ENCODE measurements at regions not wholly inside any gene's neighbourhood (a gene's known extent, or its start where the extent isn't known, plus 50 kb on each side); places are given as distances from the start of the nearest gene placed in this dataset.

- no peak overlapping the region for H2AFZ ChIP-seq (ENCODE audit: insufficient read depth, low read depth, low read length, poor library complexity, severe bottlenecking)
- no CpG with 5 or more reads among the region's 4 CpGs for WGBS (ENCODE audit: insufficient coverage)
- H3K4me1 ChIP-seq (ENCODE audit: control insufficient read depth in 1 of 2, insufficient read depth in 2 of 2, low read length in 2 of 2) = no peaks in the 10 kb centered on the region
- H4K20me1 ChIP-seq (ENCODE audit: insufficient read depth, low read length) = no peaks in the 10 kb centered on the region
- Mint-ChIP-seq H3K27me3 (ENCODE audit: low read depth in 3 of 3) (peaks cover 0 to 3% (median 0%) of the 10 kb centered on the region in 3 donors), H3K4me3 (no peak overlapping the region), H3K9me3 (peaks cover 0 to 8% (median 2%) of the 10 kb centered on the region in 7 donors), H3K36me3 (no peaks in the 10 kb centered on the region), H3K27ac (no peak overlapping the region), H3K4me1 (peaks cover 4% of the 10 kb centered on the region)
- no peaks in the 10 kb centered on the region for H3K79me2 ChIP-seq (ENCODE audit: insufficient read depth, low read length)
- intact Hi-C loops (cut with micrococcal nuclease) = no loop called here
- H3K27me3 ChIP-seq (ENCODE audit: control insufficient read depth in 2 of 2, insufficient read depth in 2 of 2, low read length in 2 of 2) = no peaks in the 10 kb centered on the region
- TF ChIP-seq, protein P1, sequence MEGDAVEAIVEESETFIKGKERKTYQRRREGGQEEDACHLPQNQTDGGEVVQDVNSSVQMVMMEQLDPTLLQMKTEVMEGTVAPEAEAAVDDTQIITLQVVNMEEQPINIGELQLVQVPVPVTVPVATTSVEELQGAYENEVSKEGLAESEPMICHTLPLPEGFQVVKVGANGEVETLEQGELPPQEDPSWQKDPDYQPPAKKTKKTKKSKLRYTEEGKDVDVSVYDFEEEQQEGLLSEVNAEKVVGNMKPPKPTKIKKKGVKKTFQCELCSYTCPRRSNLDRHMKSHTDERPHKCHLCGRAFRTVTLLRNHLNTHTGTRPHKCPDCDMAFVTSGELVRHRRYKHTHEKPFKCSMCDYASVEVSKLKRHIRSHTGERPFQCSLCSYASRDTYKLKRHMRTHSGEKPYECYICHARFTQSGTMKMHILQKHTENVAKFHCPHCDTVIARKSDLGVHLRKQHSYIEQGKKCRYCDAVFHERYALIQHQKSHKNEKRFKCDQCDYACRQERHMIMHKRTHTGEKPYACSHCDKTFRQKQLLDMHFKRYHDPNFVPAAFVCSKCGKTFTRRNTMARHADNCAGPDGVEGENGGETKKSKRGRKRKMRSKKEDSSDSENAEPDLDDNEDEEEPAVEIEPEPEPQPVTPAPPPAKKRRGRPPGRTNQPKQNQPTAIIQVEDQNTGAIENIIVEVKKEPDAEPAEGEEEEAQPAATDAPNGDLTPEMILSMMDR (IDR thresholded peaks at IDR 0.05) = no peak
- no peaks in the 10 kb centered on the region for H3K36me3 ChIP-seq (replicated peaks in 1 of 2; ENCODE audit: control insufficient read depth in 1 of 2, insufficient read depth in 2 of 2, low read length in 2 of 2)
- H3K4me2 ChIP-seq (replicated peaks; ENCODE audit: extremely low read depth, low read length, poor library complexity, severe bottlenecking) = no peak overlapping the region
- no peak overlapping the region for H3K27ac ChIP-seq (ENCODE audit: low read depth in 1 of 2, low read length in 2 of 2)
- H3K4me3 ChIP-seq (replicated peaks in 1 of 3; ENCODE audit: low read depth in 2 of 3, low read length in 3 of 3) = no peak overlapping the region
- no peak overlapping the region for H3K9ac ChIP-seq (ENCODE audit: insufficient read depth, low read length, poor library complexity, severe bottlenecking)
- no peak for DNase-seq
- peaks cover 0 to 2% of the 10 kb centered on the region in 2 donors for H3K9me3 ChIP-seq (replicated peaks in 1 of 2; ENCODE audit: control insufficient read depth in 1 of 2, insufficient read depth in 1 of 2, low read length in 2 of 2)
These were observed 407.2 kb upstream of the CLINT1 start for GRCh38 chr5:158265931-158266700.

- Mint-ChIP-seq H3K27ac (no peak overlapping the region), H3K4me3 (no peak overlapping the region), H3K9me3 (peaks cover 0 to 8% (median 2%) of the 10 kb centered on the region in 7 donors), H3K36me3 (no peaks in the 10 kb centered on the region), H3K27me3 (ENCODE audit: low read depth in 3 of 3) (peaks cover 0 to 3% (median 0%) of the 10 kb centered on the region in 3 donors), H3K4me1 (peaks cover 4% of the 10 kb centered on the region)
- DNase-seq = no peak
- Histone ChIP-seq H3K36me3 (replicated peaks in 1 of 2; ENCODE audit: control insufficient read depth in 1 of 2, insufficient read depth in 2 of 2, low read length in 2 of 2) (no peaks in the 10 kb centered on the region), H3K9ac (ENCODE audit: insufficient read depth, low read length, poor library complexity, severe bottlenecking) (no peak overlapping the region), H3K79me2 (ENCODE audit: insufficient read depth, low read length) (no peaks in the 10 kb centered on the region), H3K4me2 (replicated peaks; ENCODE audit: extremely low read depth, low read length, poor library complexity, severe bottlenecking) (no peak overlapping the region), H2AFZ (ENCODE audit: insufficient read depth, low read depth, low read length, poor library complexity, severe bottlenecking) (no peak overlapping the region), H3K4me1 (ENCODE audit: control insufficient read depth in 1 of 2, insufficient read depth in 2 of 2, low read length in 2 of 2) (no peaks in the 10 kb centered on the region), H3K9me3 (replicated peaks in 1 of 2; ENCODE audit: control insufficient read depth in 1 of 2, insufficient read depth in 1 of 2, low read length in 2 of 2) (peaks cover 0 to 2% of the 10 kb centered on the region in 2 donors), H4K20me1 (ENCODE audit: insufficient read depth, low read length) (no peaks in the 10 kb centered on the region), H3K4me3 (replicated peaks in 1 of 3; ENCODE audit: low read depth in 2 of 3, low read length in 3 of 3) (no peak overlapping the region), H3K27me3 (ENCODE audit: control insufficient read depth in 2 of 2, insufficient read depth in 2 of 2, low read length in 2 of 2) (no peaks in the 10 kb centered on the region), H3K27ac (ENCODE audit: low read depth in 1 of 2, low read length in 2 of 2) (no peak overlapping the region)
- TF ChIP-seq, protein P1 (IDR thresholded peaks at IDR 0.05) = no peak
- intact Hi-C loops (cut with micrococcal nuclease) = no loop called here
These were observed 406.4 kb upstream of the CLINT1 start for GRCh38 chr5:158265346-158265745.
